ENCODE measurements at regions not wholly inside any gene's neighbourhood (a gene's known extent, or its start where the extent isn't known, plus 50 kb on each side); places are given as distances from the start of the nearest gene placed in this dataset.

DNA sequence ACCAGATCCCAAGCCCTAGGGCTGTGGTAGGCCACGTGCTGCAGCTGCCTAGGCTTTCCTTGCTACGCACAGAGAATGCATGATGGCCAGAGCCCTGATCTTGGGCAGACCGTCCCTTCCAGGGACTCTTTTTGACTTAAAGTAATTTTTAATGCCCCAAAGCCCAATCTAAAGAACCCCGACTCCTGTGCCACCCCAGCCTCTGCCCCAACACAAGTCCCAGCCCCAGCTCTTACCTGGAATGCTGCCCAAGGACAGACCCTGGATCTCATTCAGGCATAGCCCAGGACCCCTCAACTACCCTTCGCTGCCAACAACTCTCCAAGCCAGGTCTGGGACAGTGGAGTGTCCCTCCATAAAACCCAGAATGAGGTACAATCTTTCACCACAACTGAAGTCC lies 211.7 kb upstream of the B3GAT1 start:
- H4K5ac ChIP-seq (ENCODE audit: insufficient read length, low read depth, low read length): no peak overlapping the region
- H2BK15ac ChIP-seq (ENCODE audit: low read length): no peak overlapping the region
- H3K4me2 ChIP-seq (ENCODE audit: insufficient read depth in 1 of 2, low read depth in 2 of 2, low read length in 2 of 2): no peak overlapping the region
- H3K9me3 ChIP-seq (ENCODE audit: insufficient read depth in 2 of 2, low read depth in 1 of 2, low read length in 1 of 2): no peaks in the 10 kb centered on the region
- no peak overlapping the region for H2BK20ac ChIP-seq (ENCODE audit: low read length)
- no peaks in the 10 kb centered on the region for H3K79me2 ChIP-seq (ENCODE audit: control insufficient read depth in 1 of 2, insufficient read depth in 2 of 2, low read length in 2 of 2)
- no peak for DNase-seq (ENCODE audit: low read depth in 1 of 2, low spot score in 2 of 2)
- no peak overlapping the region for H3K27ac ChIP-seq (ENCODE audit: low read depth, low read length)
- H3K4me3 ChIP-seq (ENCODE audit: extremely low read depth in 1 of 4, insufficient read depth in 2 of 4, low read depth in 3 of 4, low read length in 4 of 4): no peak overlapping the region
- H2BK12ac ChIP-seq (ENCODE audit: low read depth, low read length): no peak overlapping the region
- no peaks in the 10 kb centered on the region for H4K20me1 ChIP-seq (replicated peaks in 1 of 2; ENCODE audit: control insufficient read depth in 1 of 2, insufficient read depth in 2 of 2, low read length in 2 of 2)
- H4K8ac ChIP-seq (ENCODE audit: extremely low read depth, insufficient read depth, low read length): no peak overlapping the region
- no peak for FAIRE-seq
- no peaks in the 10 kb centered on the region for H3K23me2 ChIP-seq (ENCODE audit: low read depth, low read length)
- no peak overlapping the region for H3K56ac ChIP-seq (replicated peaks; ENCODE audit: insufficient read length, low read depth, low read length)
- H3K79me1 ChIP-seq (ENCODE audit: low read depth, low read length): no peaks in the 10 kb centered on the region
- H3K36me3 ChIP-seq (ENCODE audit: control insufficient read depth in 2 of 4, insufficient read depth in 4 of 4, low read length in 3 of 4): no peaks in the 10 kb centered on the region
- ChIA-PET POLR2A (ENCODE audit: partially characterized antibody) (no interaction called here), CTCF (ENCODE audit: partially characterized antibody) (interaction anchor here (3.6 kb wide), 1 partner anchor 15 kb away, joined by 29 read pairs; no protein-coding TSS in a partner anchor)
- H2AFZ ChIP-seq (ENCODE audit: low read length): no peak overlapping the region
- H3K4me1 ChIP-seq (replicated peaks in 1 of 4; ENCODE audit: control insufficient read depth in 3 of 4, insufficient read depth in 4 of 4, low read length in 3 of 4): no peaks in the 10 kb centered on the region
- no peak overlapping the region for H3K9ac ChIP-seq (replicated peaks in 1 of 4; ENCODE audit: extremely low read depth in 1 of 4, low read depth in 3 of 4, low read length in 3 of 4)
- H3K23ac ChIP-seq (ENCODE audit: insufficient read length): no peak overlapping the region
- no peak overlapping the region for H2BK120ac ChIP-seq (replicated peaks; ENCODE audit: low read depth, low read length)
- H3K14ac ChIP-seq (ENCODE audit: insufficient read length): no peak overlapping the region
- H2AK5ac ChIP-seq (ENCODE audit: low read depth, low read length): no peak overlapping the region
- no peak overlapping the region for H4K91ac ChIP-seq (replicated peaks; ENCODE audit: insufficient read length, low read length)
- WGBS, 2 experiments (ENCODE audit: extremely low coverage in 1 of 2, insufficient coverage in 1 of 2, insufficient read length in 1 of 2, insufficient replicate concordance in 2 of 2, low coverage in 1 of 2, low lambda C conversion rate in 2 of 2, missing lambda C conversion rate in 1 of 2): 83% methylated on average over 5 of the region's 5 CpGs; no CpG with 5 or more reads in 1 of the 2 experiments
- H3K18ac ChIP-seq (ENCODE audit: extremely low read depth, low read length): no peak overlapping the region; the same call in 1 of the 2 replicates
- no peak overlapping the region for H2BK5ac ChIP-seq (ENCODE audit: low read depth, low read length)
- no peaks in the 10 kb centered on the region for H3K27me3 ChIP-seq (replicated peaks in 1 of 4; ENCODE audit: control insufficient read depth in 3 of 4, extremely low read depth in 1 of 4, insufficient read depth in 3 of 4, low read length in 3 of 4)
- H3K4ac ChIP-seq (replicated peaks; ENCODE audit: insufficient read length, low read depth, low read length): no peak overlapping the region
- no peak for TF ChIP-seq RFX5 (IDR thresholded peaks at IDR 0.05; ENCODE audit: borderline replicate concordance, low read depth, low read length)
- TF ChIP-seq HDAC6 (IDR thresholded peaks at IDR 0.05; ENCODE audit: low read depth, low read length): no peak
- no peak for TF ChIP-seq EGR1 (IDR thresholded peaks at IDR 0.05; ENCODE audit: borderline replicate concordance, low read depth, low read length)
